Naive thymus-derived CD4-positive, alpha-beta T cell (primary cell): ENCODE measurements at regions not wholly inside any gene's neighbourhood (a gene's known extent, or its start where the extent isn't known, plus 50 kb on each side); places are given as distances from the start of the nearest gene placed in this dataset.

Source experiments
- ATAC-seq: fragments of 150-1000 bp; cut with Tn5 transposase; 2 replicates; pipeline ENCODE4 v1.10.0; 2021; ENCODE audit warnings: mild to moderate bottlenecking, moderate library complexity
- CTCF ChIA-PET: fragments of 350-600 bp; sonication (Branson Sonifier 250); formaldehyde crosslinking; loops from one replicate; lab custom pipeline; 2021; ENCODE audit warnings: antibody characterized with exemption; lab: Charles Lee
- POLR2A ChIA-PET: fragments of 350-600 bp; sonication (Branson Sonifier 250); formaldehyde crosslinking; loops from one replicate; lab custom pipeline; 2021; ENCODE audit warnings: antibody characterized with exemption, inconsistent platforms; lab: Charles Lee
- DNase-seq, 9 donors: peaks; one replicate each; pipeline versions ENCODE4 v3.0.0 to v3.0.0-alpha.2; 2020 to 2022; ENCODE audit warnings: mixed read lengths in 1 of 9
- H3K27ac ChIP-seq: one replicate; pipeline ENCODE4 v1.7.0; 2013; ENCODE audit warnings: mild to moderate bottlenecking, low read depth, low read length, moderate library complexity
- H3K27me3 ChIP-seq, 2 donors: one replicate each; pipeline ENCODE4 v1.7.0; 2013; ENCODE audit warnings: low read length in 2 of 2, mild to moderate bottlenecking in 2 of 2, moderate library complexity in 2 of 2; ENCODE audit not compliant: control insufficient read depth in 2 of 2, insufficient read depth in 2 of 2
- H3K36me3 ChIP-seq, 3 experiments: 1 replicate in 2 of 3; 2 replicates in 1 of 3; pipeline ENCODE4 v1.7.0; 2013; ENCODE audit warnings: low read length in 3 of 3, mild to moderate bottlenecking in 3 of 3, moderate library complexity in 1 of 3; ENCODE audit not compliant: insufficient read depth in 3 of 3, control insufficient read depth in 2 of 3
- H3K4me1 ChIP-seq, 2 donors: one replicate each; pipeline ENCODE4 v1.7.0; 2013; ENCODE audit warnings: low read length in 2 of 2, mild to moderate bottlenecking in 2 of 2, moderate library complexity in 1 of 2; ENCODE audit not compliant: control insufficient read depth in 2 of 2, insufficient read depth in 2 of 2
- H3K4me3 ChIP-seq: 2 replicates; pipeline ENCODE4 v1.7.0; 2013; ENCODE audit warnings: mild to moderate bottlenecking, low read length
- H3K9me3 ChIP-seq, 3 experiments: 1 replicate in 2 of 3; 2 replicates in 1 of 3; pipeline ENCODE4 v1.7.0; 2013; ENCODE audit warnings: low read length in 3 of 3; ENCODE audit not compliant: control insufficient read depth in 2 of 3
- H3K27ac Mint-ChIP-seq, 9 donors: one replicate each; pipeline ENCODE4 v1.8.0; 2020 to 2022; ENCODE audit warnings: mixed read lengths in 9 of 9, mild to moderate bottlenecking in 8 of 9, moderate library complexity in 5 of 9, inconsistent platforms in 2 of 9
- H3K27me3 Mint-ChIP-seq, 5 donors: one replicate each; pipeline ENCODE4 v1.8.0; 2021 to 2022; ENCODE audit warnings: mixed read lengths in 5 of 5, mild to moderate bottlenecking in 1 of 5
- H3K36me3 Mint-ChIP-seq, 5 donors: one replicate each; pipeline ENCODE4 v1.8.0; 2020 to 2022; ENCODE audit warnings: mixed read lengths in 5 of 5, mild to moderate bottlenecking in 3 of 5, inconsistent platforms in 1 of 5
- H3K4me1 Mint-ChIP-seq, 7 donors: one replicate each; pipeline ENCODE4 v1.8.0; 2020 to 2022; ENCODE audit warnings: mixed read lengths in 7 of 7, mild to moderate bottlenecking in 3 of 7, inconsistent platforms in 1 of 7
- H3K4me3 Mint-ChIP-seq, 10 donors: one replicate each; pipeline ENCODE4 v1.8.0; 2020 to 2022; ENCODE audit warnings: mild to moderate bottlenecking in 10 of 10, mixed read lengths in 10 of 10, moderate library complexity in 6 of 10, inconsistent platforms in 2 of 10
- H3K9me3 Mint-ChIP-seq, 11 donors: one replicate each; pipeline ENCODE4 v1.8.0; 2020 to 2022; ENCODE audit warnings: mixed read lengths in 11 of 11, mild to moderate bottlenecking in 4 of 11, inconsistent platforms in 1 of 11, moderate library complexity in 1 of 11
- intact Hi-C, 2 donors: fragments of 100-400 bp; cut with micrococcal nuclease; formaldehyde crosslinking; loops; one replicate each; pipeline ENCODE4 v1.15.1; 2023

DNA sequence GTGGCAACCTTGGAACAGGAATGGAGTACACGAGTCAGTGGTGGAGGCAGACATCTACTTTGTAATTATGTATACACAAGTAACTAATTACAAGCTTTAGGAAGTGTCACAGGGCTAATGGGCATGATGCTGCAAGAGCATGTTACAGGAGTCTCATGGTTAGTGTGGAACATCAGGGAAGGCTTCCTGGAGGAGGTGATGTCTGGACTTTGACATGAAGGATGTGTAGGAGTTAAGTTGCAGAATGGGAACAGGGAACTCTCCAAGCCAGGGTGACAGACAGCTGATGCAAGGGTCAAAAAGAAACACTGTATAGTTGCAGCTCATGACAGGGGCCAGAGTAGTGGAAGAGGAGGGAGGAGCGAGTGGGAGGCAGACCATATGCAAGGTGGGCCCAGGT is 483.8 kb upstream of the EEF2KMT start:
- no peaks in the 10 kb centered on the region for H3K36me3 ChIP-seq
- H3K9me3 ChIP-seq: no peaks in the 10 kb centered on the region
- CTCF ChIA-PET: no interaction called here
- H3K9me3 Mint-ChIP-seq: peaks cover 0 to 6% (median 0%) of the 10 kb centered on the region in 11 donors
- H3K4me3 Mint-ChIP-seq: no peak overlapping the region
- H3K4me1 Mint-ChIP-seq: peaks cover 0 to 2% (median 0%) of the 10 kb centered on the region in 7 donors
- peaks cover 0 to 34% (median 13%) of the 10 kb centered on the region in 5 donors for H3K27me3 Mint-ChIP-seq
- ATAC-seq (no peak), DNase-seq (no peak)
- no peaks in the 10 kb centered on the region for H3K36me3 Mint-ChIP-seq
- intact Hi-C loops: no loop called here
- no peak overlapping the region for H3K27ac ChIP-seq
- no peaks in the 10 kb centered on the region for H3K4me1 ChIP-seq
- POLR2A ChIA-PET: no interaction called here
- H3K27ac Mint-ChIP-seq: no peak overlapping the region
- peaks cover 0 to 3% of the 10 kb centered on the region in 2 donors for H3K27me3 ChIP-seq
- H3K4me3 ChIP-seq: no peak overlapping the region

GRCh38 chr16:5580772-5581171 is 483.2 kb upstream of the EEF2KMT start:
- H3K27ac Mint-ChIP-seq: no peak overlapping the region
- no peaks in the 10 kb centered on the region for H3K36me3 Mint-ChIP-seq
- peaks cover 0 to 2% (median 0%) of the 10 kb centered on the region in 7 donors for H3K4me1 Mint-ChIP-seq
- no peak overlapping the region for H3K4me3 ChIP-seq
- H3K36me3 ChIP-seq: no peaks in the 10 kb centered on the region
- H3K27me3 Mint-ChIP-seq: peaks cover 0 to 32% (median 13%) of the 10 kb centered on the region in 5 donors
- DNase-seq: no peak
- POLR2A ChIA-PET: no interaction called here
- H3K9me3 Mint-ChIP-seq: peaks cover 0 to 6% (median 0%) of the 10 kb centered on the region in 11 donors
- no peaks in the 10 kb centered on the region for H3K9me3 ChIP-seq
- no peak overlapping the region for H3K4me3 Mint-ChIP-seq
- H3K4me1 ChIP-seq: no peaks in the 10 kb centered on the region
- H3K27ac ChIP-seq: no peak overlapping the region
- intact Hi-C loops: no loop called here
- peaks cover 0 to 3% of the 10 kb centered on the region in 2 donors for H3K27me3 ChIP-seq
- no peak for ATAC-seq
- CTCF ChIA-PET: no interaction called here

GRCh38 chr16:5580296-5580695 is 482.7 kb upstream of the EEF2KMT start:
- Histone ChIP-seq H3K36me3 (no peaks in the 10 kb centered on the region), H3K4me3 (no peak overlapping the region), H3K27ac (no peak overlapping the region), H3K4me1 (no peaks in the 10 kb centered on the region), H3K27me3 (peaks cover 0 to 3% of the 10 kb centered on the region in 2 donors), H3K9me3 (no peaks in the 10 kb centered on the region)
- CTCF ChIA-PET: no interaction called here
- Mint-ChIP-seq H3K9me3 (peaks cover 0 to 6% (median 0%) of the 10 kb centered on the region in 11 donors), H3K36me3 (no peaks in the 10 kb centered on the region), H3K4me1 (peaks cover 0 to 2% (median 0%) of the 10 kb centered on the region in 7 donors), H3K4me3 (no peak overlapping the region), H3K27ac (no peak overlapping the region), H3K27me3 (peaks cover 0 to 27% (median 13%) of the 10 kb centered on the region in 5 donors)
- POLR2A ChIA-PET: no interaction called here
- intact Hi-C loops: no loop called here
- no peak for ATAC-seq
- no peak for DNase-seq

DNA sequence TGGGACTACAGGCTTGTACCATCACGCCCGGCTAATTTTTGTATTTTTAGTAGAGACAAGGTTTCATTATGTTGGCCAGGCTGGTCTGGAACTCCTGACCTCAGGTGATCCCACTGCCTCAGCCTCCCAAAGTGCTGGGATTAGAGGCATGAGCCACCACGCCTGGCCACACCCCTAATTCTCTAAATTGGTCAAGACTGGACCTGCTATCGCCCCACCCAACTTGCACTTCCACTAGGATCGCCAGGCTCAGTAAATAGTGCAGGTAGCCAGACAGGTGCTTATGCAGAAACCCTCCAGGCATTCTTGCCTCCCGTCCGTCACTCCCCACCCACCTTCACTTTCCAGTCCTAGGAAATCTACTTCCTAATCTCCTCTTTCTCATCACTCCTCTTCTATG is 481.4 kb upstream of the EEF2KMT start:
- intact Hi-C loops: no loop called here
- H3K27me3 Mint-ChIP-seq: peaks cover 0 to 27% (median 11%) of the 10 kb centered on the region in 5 donors

DNA sequence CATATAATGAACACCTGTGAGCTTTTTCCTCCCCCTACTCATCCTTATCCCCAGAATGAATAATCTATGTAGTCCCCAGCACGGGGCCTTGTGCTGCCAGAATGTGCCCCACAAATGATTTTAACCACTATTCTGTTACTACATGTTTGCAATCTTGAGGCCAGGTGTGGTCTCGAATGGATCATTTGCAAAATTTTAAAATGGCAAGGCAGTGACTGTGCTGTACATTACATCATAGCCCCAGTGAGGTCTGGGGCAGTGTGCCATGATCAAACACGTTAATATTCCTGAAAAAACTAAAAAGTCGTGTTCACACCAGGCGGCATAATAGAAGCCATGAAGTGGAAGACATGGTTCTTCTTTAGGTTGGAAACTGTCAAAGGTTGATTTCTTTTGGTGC is 479.9 kb upstream of the EEF2KMT start:
- no peak overlapping the region for H3K4me3 Mint-ChIP-seq
- CTCF ChIA-PET: no interaction called here
- Histone ChIP-seq H3K27me3 (peaks cover 0 to 3% of the 10 kb centered on the region in 2 donors), H3K9me3 (no peaks in the 10 kb centered on the region), H3K27ac (no peak overlapping the region), H3K4me1 (no peaks in the 10 kb centered on the region), H3K36me3 (no peaks in the 10 kb centered on the region), H3K4me3 (no peak overlapping the region)
- POLR2A ChIA-PET: no interaction called here
- no peak for DNase-seq
- ATAC-seq: no peak
- no peak overlapping the region for H3K27ac Mint-ChIP-seq
- peaks cover 0 to 20% (median 4%) of the 10 kb centered on the region in 11 donors for H3K9me3 Mint-ChIP-seq
- H3K36me3 Mint-ChIP-seq: no peaks in the 10 kb centered on the region
- H3K4me1 Mint-ChIP-seq: peaks cover 0 to 2% (median 0%) of the 10 kb centered on the region in 7 donors
- intact Hi-C loops: no loop called here
- H3K27me3 Mint-ChIP-seq: peaks cover 0 to 27% (median 11%) of the 10 kb centered on the region in 5 donors

More for the DNA sequence above, 481.4 kb upstream of the EEF2KMT start:
- Mint-ChIP-seq H3K27ac (no peak overlapping the region), H3K4me1 (peaks cover 0 to 2% (median 0%) of the 10 kb centered on the region in 7 donors), H3K4me3 (no peak overlapping the region), H3K9me3 (peaks cover 0 to 14% (median 0%) of the 10 kb centered on the region in 11 donors), H3K36me3 (no peaks in the 10 kb centered on the region)
- ChIA-PET CTCF (no interaction called here), POLR2A (no interaction called here)
- Histone ChIP-seq H3K27ac (no peak overlapping the region), H3K4me3 (no peak overlapping the region), H3K36me3 (no peaks in the 10 kb centered on the region), H3K9me3 (no peaks in the 10 kb centered on the region), H3K27me3 (peaks cover 0 to 3% of the 10 kb centered on the region in 2 donors), H3K4me1 (no peaks in the 10 kb centered on the region)
- DNase-seq (no peak), ATAC-seq (no peak)

DNA sequence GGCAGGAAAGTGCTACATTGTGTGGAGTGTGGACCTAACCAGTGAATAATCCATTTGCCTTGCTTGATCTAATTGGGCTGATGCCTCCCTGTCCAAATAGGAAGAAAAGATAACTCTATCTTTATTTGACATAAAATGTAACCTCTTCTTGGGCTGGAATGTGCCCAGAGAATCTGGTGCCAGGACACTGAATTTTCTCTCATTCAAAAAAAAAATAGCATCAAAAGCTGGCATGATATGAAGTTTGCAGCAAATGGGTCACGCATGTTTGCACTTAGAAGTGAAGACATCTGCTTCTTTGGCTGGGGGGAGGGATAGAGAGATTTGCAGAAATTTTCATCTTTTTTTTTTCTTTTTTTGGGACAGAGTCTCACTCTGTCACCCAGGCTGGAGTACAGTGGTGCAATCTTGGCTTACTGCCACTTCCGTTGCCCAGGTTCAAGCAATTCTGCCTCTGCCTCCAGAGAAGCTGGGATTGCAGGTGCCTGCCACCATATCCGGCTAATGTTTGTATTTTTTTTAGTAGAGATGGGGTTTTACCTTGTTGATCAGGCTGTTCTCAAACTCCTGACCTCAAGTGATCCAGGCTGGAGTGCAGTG is 478.2 kb upstream of the EEF2KMT start:
- ATAC-seq: no peak
- H3K27ac Mint-ChIP-seq: no peak overlapping the region
- H3K36me3 ChIP-seq: no peaks in the 10 kb centered on the region
- intact Hi-C loops: no loop called here
- peaks cover 0 to 3% of the 10 kb centered on the region in 2 donors for H3K27me3 ChIP-seq
- no peaks in the 10 kb centered on the region for H3K4me1 ChIP-seq
- H3K4me3 ChIP-seq: no peak overlapping the region
- no peaks in the 10 kb centered on the region for H3K9me3 ChIP-seq
- no peak overlapping the region for H3K4me3 Mint-ChIP-seq
- CTCF ChIA-PET: no interaction called here
- H3K9me3 Mint-ChIP-seq: peaks cover 0 to 20% (median 5%) of the 10 kb centered on the region in 11 donors
- POLR2A ChIA-PET: no interaction called here
- H3K27ac ChIP-seq: no peak overlapping the region
- no peak for DNase-seq
- no peaks in the 10 kb centered on the region for H3K36me3 Mint-ChIP-seq
- H3K27me3 Mint-ChIP-seq: peaks cover 0 to 22% (median 6%) of the 10 kb centered on the region in 5 donors
- H3K4me1 Mint-ChIP-seq: no peaks in the 10 kb centered on the region

DNA sequence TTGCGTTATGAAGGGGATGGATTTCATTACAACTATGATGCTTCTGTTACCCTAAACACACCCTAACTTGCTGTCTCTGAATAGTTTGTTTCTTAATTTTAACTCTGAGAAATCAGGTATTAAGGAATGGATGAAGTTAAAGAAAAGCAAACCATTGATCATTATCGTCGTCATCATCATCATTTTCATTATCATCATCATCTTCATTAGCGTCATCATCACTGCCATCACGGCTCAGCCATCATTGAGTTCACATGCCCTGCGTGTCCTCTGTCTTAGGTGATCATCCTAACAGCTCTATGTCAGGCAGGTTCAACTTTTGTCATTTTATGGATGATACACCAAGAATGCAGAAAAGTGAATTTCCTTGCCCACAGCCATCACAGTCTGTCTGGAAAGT is 477.5 kb upstream of the EEF2KMT start:
- ATAC-seq: no peak
- no peaks in the 10 kb centered on the region for H3K36me3 Mint-ChIP-seq
- CTCF ChIA-PET: no interaction called here

More for the DNA sequence above, 477.5 kb upstream of the EEF2KMT start:
- H3K4me1 Mint-ChIP-seq: no peaks in the 10 kb centered on the region
- no peak for DNase-seq
- no peak overlapping the region for H3K27ac Mint-ChIP-seq
- no peaks in the 10 kb centered on the region for H3K9me3 ChIP-seq
- peaks cover 0 to 3% of the 10 kb centered on the region in 2 donors for H3K27me3 ChIP-seq
- intact Hi-C loops: no loop called here
- POLR2A ChIA-PET: no interaction called here
- H3K27me3 Mint-ChIP-seq: peaks cover 0 to 21% (median 6%) of the 10 kb centered on the region in 5 donors
- H3K27ac ChIP-seq: no peak overlapping the region
- H3K9me3 Mint-ChIP-seq: peaks cover 0 to 20% (median 5%) of the 10 kb centered on the region in 11 donors
- H3K4me1 ChIP-seq: no peaks in the 10 kb centered on the region
- no peak overlapping the region for H3K4me3 Mint-ChIP-seq
- no peak overlapping the region for H3K4me3 ChIP-seq
- H3K36me3 ChIP-seq: no peaks in the 10 kb centered on the region
